Stromal cell of bone marrow (primary cell): ENCODE measurements at regions not wholly inside any gene's neighbourhood (a gene's known extent, or its start where the extent isn't known, plus 50 kb on each side); places are given as distances from the start of the nearest gene placed in this dataset.

Experiments
- DNase-seq: peaks from one replicate; pipeline ENCODE4 v3.0.0-alpha.2; 2012; ENCODE audit warnings: low read depth

- no peak for DNase-seq
Measured at GRCh38 chr9:89554307-89555035, 50.3 kb upstream of the GADD45G start.

- no peak for DNase-seq
Measured at GRCh38 chr9:89553451-89554010, 51.3 kb upstream of the GADD45G start.

- no peak for DNase-seq
Measured at GRCh38 chr9:89550346-89550927, 52.5 kb upstream of the SEMA4D start.

- DNase-seq = peak; percentile 17
Measured at GRCh38 chr9:89549031-89549644, 51.2 kb upstream of the SEMA4D start.

- no peak for DNase-seq
Measured at GRCh38 chr9:89548071-89548638, 50.2 kb upstream of the SEMA4D start.
